ENCODE measurements at regions not wholly inside any gene's neighbourhood (a gene's known extent, or its start where the extent isn't known, plus 50 kb on each side); places are given as distances from the start of the nearest gene placed in this dataset.
"Not testable (repeated sequence)": the region's sequence is repeated elsewhere in the genome, so short reads cannot be mapped to it uniquely, and the experiment has no call there.

GRCh38 chr16:82295290-82296201, 125.5 kb upstream of the MPHOSPH6 start:
- DNase-seq, result no peak

- DNase-seq, result no peak
These were observed 123.6 kb upstream of the MPHOSPH6 start for GRCh38 chr16:82293671-82294070.

DNA sequence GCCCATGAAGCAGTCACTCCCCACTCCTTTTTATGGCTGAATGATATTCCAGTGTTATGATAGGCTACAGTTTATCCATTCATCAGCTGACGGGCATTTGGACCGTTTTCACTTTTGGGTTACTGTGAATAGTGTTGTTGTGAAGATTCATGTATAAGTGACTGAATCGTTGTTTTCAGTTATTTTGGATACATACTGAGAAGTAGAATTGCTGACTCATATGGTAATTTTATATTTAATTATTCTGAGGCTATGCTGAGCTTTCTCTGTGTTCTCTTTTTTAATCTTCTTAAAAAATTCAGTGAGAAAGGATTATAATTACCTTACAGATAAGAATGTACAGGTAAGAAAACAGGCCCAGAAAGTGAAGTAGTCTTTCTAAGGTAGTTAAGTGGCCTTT, 117.9 kb upstream of the MPHOSPH6 start:
- no peak for DNase-seq

DNA sequence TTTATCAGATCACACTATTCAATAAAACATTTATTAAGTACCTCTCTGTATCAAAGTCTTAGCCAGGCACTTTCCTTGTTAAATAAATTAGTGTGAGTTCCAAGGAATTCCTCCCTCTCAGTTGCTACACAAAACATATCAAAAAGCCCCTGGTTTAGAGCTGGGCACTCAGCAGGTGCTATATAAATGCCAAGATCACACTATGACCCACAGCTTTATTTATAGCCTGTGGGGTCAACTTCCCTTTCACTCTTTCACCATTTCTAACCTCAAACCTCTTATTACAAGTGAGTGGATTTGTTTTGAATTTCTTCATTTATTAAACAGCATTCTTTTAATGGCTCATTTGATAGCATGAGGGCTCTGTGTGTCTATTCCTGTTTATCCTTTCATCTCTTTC, 112.6 kb upstream of the MPHOSPH6 start:
- no peak for DNase-seq

DNA sequence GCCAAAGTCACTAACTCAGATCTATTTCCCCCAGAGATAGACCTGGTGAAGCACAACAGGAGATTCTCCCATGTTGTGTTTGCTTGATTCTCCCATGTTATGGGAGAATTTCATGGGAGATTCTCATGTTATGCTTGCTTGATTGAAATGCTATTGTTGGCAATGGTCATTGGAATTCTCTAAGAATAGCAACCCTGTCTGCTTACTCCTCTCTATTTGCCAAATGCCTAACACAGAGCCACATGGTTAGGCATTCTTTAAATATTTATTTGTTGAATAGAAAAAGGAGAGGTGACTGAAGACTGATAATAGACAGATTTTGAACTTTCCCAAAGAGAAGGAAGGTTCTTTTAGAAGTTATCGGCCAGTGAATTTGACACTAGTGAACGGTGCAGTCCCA, 111.5 kb upstream of the MPHOSPH6 start:
- DNase-seq, result no peak

GRCh38 chr16:82280867-82281266, 110.8 kb upstream of the MPHOSPH6 start:
- no peak for DNase-seq

GRCh38 chr16:82275349-82275748, 105.3 kb upstream of the MPHOSPH6 start:
- DNase-seq, result not testable (repeated sequence)

- no peak for DNase-seq
These were observed 101.6 kb upstream of the MPHOSPH6 start for GRCh38 chr16:82271636-82272035.

GRCh38 chr16:82267675-82268074, 97.7 kb upstream of the MPHOSPH6 start:
- not testable (repeated sequence) for DNase-seq

- no peak for DNase-seq
These were observed 95.8 kb upstream of the MPHOSPH6 start for GRCh38 chr16:82265809-82266208.

- DNase-seq, result no peak
These were observed 94.7 kb upstream of the MPHOSPH6 start for GRCh38 chr16:82264756-82265155.

- DNase-seq, result peak; percentile 72
These were observed 93.6 kb upstream of the MPHOSPH6 start for GRCh38 chr16:82263521-82264143.

GRCh38 chr16:82262244-82262643, 92.2 kb upstream of the MPHOSPH6 start:
- DNase-seq, result no peak

- peak; percentile 4 for DNase-seq
These were observed 90.3 kb upstream of the MPHOSPH6 start for GRCh38 chr16:82260212-82260795.

- DNase-seq, result no peak
These were observed 89.7 kb upstream of the MPHOSPH6 start for GRCh38 chr16:82259731-82260130.

- no peak for DNase-seq
These were observed 88.0 kb upstream of the MPHOSPH6 start for GRCh38 chr16:82257990-82258389.

GRCh38 chr16:82252582-82252981, 82.6 kb upstream of the MPHOSPH6 start:
- no peak for DNase-seq

- DNase-seq, result no peak
These were observed 78.7 kb upstream of the MPHOSPH6 start for GRCh38 chr16:82248677-82249076.

- no peak for DNase-seq
These were observed 78.1 kb upstream of the MPHOSPH6 start for GRCh38 chr16:82248012-82248656.

- no peak for DNase-seq
These were observed 72.2 kb upstream of the MPHOSPH6 start for GRCh38 chr16:82242201-82242600.

GRCh38 chr16:82241469-82242052, 71.5 kb upstream of the MPHOSPH6 start:
- no peak for DNase-seq

- DNase-seq, result no peak
These were observed 70.1 kb upstream of the MPHOSPH6 start for GRCh38 chr16:82240111-82240510.

DNA sequence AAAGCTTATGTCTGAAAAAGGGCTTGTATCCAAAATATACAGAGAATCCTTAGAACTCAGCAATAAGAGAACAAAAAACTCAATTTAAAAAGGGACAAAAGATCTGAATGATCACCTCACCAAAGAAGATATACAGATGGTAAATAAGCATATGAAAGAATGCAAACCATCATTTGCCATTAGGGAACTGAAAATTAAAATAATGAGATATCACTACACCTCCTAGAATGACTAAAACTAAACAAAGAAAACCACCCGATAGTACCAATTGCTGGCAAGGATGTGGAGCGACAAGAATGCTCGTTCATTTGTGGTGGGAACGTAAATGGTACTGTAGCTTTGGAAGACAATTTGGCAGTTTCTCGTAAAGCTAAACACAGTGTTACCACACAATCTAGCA, 66.9 kb upstream of the MPHOSPH6 start:
- DNase-seq, result no peak

All from NCI-H82 (cell line).